ENCODE measurements at regions not wholly inside any gene's neighbourhood (a gene's known extent, or its start where the extent isn't known, plus 50 kb on each side); places are given as distances from the start of the nearest gene placed in this dataset.

DNA sequence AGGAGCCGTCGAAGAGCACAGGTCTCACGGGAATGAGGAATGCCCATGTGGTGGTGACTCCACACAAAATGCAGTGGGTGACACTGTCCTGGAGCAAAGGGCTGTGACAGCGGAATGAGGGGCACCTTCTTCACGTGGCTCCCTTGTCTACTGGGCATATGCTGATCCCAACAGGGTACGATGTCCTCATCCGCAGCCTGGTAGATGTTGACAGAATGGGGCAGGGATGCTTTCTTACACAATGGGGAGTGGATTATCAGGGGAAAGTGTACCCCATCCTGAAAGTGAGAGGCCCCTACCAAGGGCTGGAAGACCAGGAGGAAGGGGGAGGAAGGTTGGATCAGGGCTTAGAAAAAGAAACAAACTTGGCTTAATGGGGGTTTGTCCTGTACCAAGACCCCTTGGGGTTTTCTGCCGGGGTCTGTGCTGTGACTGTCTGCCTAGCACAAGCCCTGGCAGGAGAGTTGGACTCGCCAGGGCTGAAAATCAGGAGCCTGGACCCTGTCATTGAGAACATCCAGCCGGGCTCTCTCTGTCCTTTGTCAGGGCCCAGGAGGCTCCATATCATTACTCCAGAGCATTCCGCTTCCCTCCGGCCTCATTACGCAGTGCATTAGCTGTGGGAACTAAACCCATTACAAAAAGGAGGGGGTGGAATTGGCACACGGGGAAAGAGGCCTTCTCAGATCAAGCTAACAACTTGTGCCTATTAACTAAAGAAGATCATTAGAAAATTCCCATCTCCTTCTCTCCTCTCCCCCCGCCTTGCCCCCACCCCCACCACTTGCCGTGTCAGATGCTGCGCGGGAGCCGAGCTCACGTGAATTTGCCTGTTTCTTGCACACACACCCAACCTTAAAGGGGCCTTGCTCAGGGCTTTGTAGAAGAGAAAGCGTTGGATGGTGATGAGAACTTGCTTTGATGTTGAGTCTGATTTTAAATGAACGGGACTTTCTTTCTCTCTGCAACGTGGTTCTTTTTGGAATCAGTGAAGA, 171.8 kb upstream of the PARP11 start:
- DNase-seq (ENCODE audit: low spot score in 2 of 2), result no peak
- no peak overlapping the region for H3K27ac ChIP-seq
- no peak overlapping the region for H3K4me3 ChIP-seq
- H3K4me1 ChIP-seq, result no peaks in the 10 kb centered on the region
- TF ChIP-seq, protein P1, sequence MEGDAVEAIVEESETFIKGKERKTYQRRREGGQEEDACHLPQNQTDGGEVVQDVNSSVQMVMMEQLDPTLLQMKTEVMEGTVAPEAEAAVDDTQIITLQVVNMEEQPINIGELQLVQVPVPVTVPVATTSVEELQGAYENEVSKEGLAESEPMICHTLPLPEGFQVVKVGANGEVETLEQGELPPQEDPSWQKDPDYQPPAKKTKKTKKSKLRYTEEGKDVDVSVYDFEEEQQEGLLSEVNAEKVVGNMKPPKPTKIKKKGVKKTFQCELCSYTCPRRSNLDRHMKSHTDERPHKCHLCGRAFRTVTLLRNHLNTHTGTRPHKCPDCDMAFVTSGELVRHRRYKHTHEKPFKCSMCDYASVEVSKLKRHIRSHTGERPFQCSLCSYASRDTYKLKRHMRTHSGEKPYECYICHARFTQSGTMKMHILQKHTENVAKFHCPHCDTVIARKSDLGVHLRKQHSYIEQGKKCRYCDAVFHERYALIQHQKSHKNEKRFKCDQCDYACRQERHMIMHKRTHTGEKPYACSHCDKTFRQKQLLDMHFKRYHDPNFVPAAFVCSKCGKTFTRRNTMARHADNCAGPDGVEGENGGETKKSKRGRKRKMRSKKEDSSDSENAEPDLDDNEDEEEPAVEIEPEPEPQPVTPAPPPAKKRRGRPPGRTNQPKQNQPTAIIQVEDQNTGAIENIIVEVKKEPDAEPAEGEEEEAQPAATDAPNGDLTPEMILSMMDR (IDR thresholded peaks at IDR 0.05), result no peak
- no peaks in the 10 kb centered on the region for H3K9me3 ChIP-seq
- no peaks in the 10 kb centered on the region for H3K27me3 ChIP-seq
- intact Hi-C loops (cut with DNase I), result no loop called here
- H3K36me3 ChIP-seq, result no peaks in the 10 kb centered on the region

- Histone ChIP-seq H3K36me3 (no peaks in the 10 kb centered on the region), H3K9me3 (no peaks in the 10 kb centered on the region), H3K4me3 (no peak overlapping the region), H3K27ac (no peak overlapping the region), H3K27me3 (no peaks in the 10 kb centered on the region), H3K4me1 (no peaks in the 10 kb centered on the region)
- DNase-seq (ENCODE audit: low spot score in 2 of 2), result no peak
- intact Hi-C loops (cut with DNase I), result no loop called here
- TF ChIP-seq, protein P1 (IDR thresholded peaks at IDR 0.05), result no peak
Measured at GRCh38 chr12:4044101-4044500, 170.9 kb upstream of the PARP11 start.

DNA sequence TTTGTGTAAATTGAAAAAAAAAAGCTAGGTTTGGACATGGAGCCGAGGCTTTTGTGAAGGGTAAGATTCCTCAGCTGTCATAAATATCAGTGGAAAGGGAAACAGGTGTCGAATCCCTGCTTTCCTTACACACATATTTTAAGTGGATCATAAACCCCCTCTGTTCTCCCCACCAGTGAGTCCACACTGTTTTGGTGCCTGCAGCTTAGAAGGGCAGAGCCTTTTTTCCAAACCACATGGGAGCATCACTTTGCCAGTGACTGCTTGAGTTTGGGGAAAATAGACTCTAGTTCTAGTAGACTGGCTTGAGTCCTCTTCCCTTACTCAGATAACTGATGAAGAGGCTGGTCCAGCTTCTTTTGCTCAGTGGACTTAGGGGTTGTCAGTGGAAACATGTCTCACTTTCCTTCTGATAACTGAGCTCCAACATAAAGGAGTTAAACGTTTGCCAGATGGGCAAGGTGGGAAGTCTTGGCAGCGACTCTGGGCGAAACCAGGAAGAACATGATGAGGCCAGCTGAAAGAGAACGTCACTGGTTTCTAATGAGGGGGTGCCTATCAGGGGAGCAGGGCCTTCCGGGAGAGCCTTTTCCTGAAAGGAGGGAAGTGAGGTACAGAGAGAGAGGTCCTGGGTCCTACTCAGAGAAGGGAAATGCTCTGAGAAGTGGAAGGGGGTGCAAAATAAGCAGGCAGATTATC, 168.1 kb upstream of the PARP11 start:
- no peak for DNase-seq (ENCODE audit: low spot score in 2 of 2)
- no peak overlapping the region for H3K27ac ChIP-seq
- no peaks in the 10 kb centered on the region for H3K36me3 ChIP-seq
- intact Hi-C loops (cut with DNase I), result no loop called here
- H3K27me3 ChIP-seq, result no peaks in the 10 kb centered on the region
- H3K9me3 ChIP-seq, result no peaks in the 10 kb centered on the region
- TF ChIP-seq, protein P1 (IDR thresholded peaks at IDR 0.05), result no peak
- H3K4me3 ChIP-seq, result no peak overlapping the region
- H3K4me1 ChIP-seq, result no peaks in the 10 kb centered on the region

DNA sequence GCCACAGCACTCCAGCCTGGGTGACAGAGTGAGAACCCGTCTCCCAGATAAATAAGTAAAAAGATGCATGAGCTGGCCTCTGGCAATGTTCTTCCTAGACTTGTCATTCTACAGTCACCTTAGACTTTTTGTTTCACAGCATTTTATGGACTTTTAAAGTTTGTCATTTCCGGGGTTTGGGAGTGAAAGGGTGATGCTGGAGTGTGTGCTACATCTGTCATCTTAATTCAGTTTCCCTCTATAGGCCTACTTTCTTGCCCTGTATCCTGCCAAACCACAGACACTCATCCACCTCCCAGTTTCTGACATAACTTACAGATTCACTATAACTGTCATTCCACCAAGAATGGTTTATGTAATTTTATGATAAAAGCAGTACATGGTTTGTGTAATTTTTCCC, 166.7 kb upstream of the PARP11 start:
- Histone ChIP-seq H3K4me1 (no peaks in the 10 kb centered on the region), H3K36me3 (no peaks in the 10 kb centered on the region), H3K27ac (no peak overlapping the region), H3K4me3 (no peak overlapping the region), H3K27me3 (no peaks in the 10 kb centered on the region), H3K9me3 (no peaks in the 10 kb centered on the region)
- no peak for DNase-seq (ENCODE audit: low spot score in 2 of 2)
- TF ChIP-seq, protein P1 (IDR thresholded peaks at IDR 0.05), result no peak
- intact Hi-C loops (cut with DNase I), result no loop called here

- Histone ChIP-seq H3K36me3 (no peaks in the 10 kb centered on the region), H3K27ac (no peak overlapping the region), H3K27me3 (no peaks in the 10 kb centered on the region), H3K4me3 (no peak overlapping the region), H3K9me3 (no peaks in the 10 kb centered on the region), H3K4me1 (no peaks in the 10 kb centered on the region)
- intact Hi-C loops (cut with DNase I), result loop anchor here (1.0 kb wide), 3 partner anchors 43 to 239 kb away; no protein-coding TSS in a partner anchor
- no peak for DNase-seq (ENCODE audit: low spot score in 2 of 2)
- TF ChIP-seq, protein P1 (IDR thresholded peaks at IDR 0.05), result peak; percentile 59 to 77 (median 63)
Measured at GRCh38 chr12:4037747-4038312, 164.6 kb upstream of the PARP11 start.

Data from ascending aorta (tissue), 2 donors.